ENCODE measurements at regions not wholly inside any gene's neighbourhood (a gene's known extent, or its start where the extent isn't known, plus 50 kb on each side); places are given as distances from the start of the nearest gene placed in this dataset.

GRCh38 chr1:168455764-168456163, 88.0 kb downstream of the XCL2 start:
- H3K4me3 ChIP-seq: no peak overlapping the region
- H3K79me2 ChIP-seq (ENCODE audit: low read depth): no peaks in the 10 kb centered on the region
- no peaks in the 10 kb centered on the region; the same call in 1 of the 2 replicates for H3K9me3 ChIP-seq (ENCODE audit: insufficient read depth, low read depth)
- H3F3A ChIP-seq (ENCODE audit: insufficient read depth, low read depth): no peaks in the 10 kb centered on the region
- no peaks in the 10 kb centered on the region for H4K20me1 ChIP-seq (ENCODE audit: insufficient read depth)
- POLR2A ChIA-PET (ENCODE audit: unreplicated experiment): no interaction called here
- intact Hi-C loops (cut with micrococcal nuclease; ENCODE audit: unreplicated experiment): no loop called here
- H3K9me2 ChIP-seq (ENCODE audit: insufficient read depth): no peaks in the 10 kb centered on the region
- no peak for TF ChIP-seq EZH2 (IDR thresholded peaks at IDR 0.05; ENCODE audit: low read depth)
- TF ChIP-seq CTCF (conservative IDR thresholded peaks at IDR 0.05): no peak
- CTCF ChIA-PET: no interaction called here
- no peak overlapping the region for H3K4me2 ChIP-seq
- no peaks in the 10 kb centered on the region for H3K36me3 ChIP-seq (ENCODE audit: low read depth)
- no peaks in the 10 kb centered on the region for H3K27me3 ChIP-seq (ENCODE audit: insufficient read depth, low read depth)
- H2AFZ ChIP-seq: no peak overlapping the region
- peaks cover 6% of the 10 kb centered on the region; the same call in 1 of the 2 replicates for H3K4me1 ChIP-seq (replicated peaks; ENCODE audit: insufficient read depth)
- H3K27ac ChIP-seq: no peak overlapping the region
- no TSS peak for BruUV-seq (replicated peaks)
- no peak for DNase-seq

GRCh38 chr1:168454211-168454815, 89.5 kb downstream of the XCL2 start:
- peaks cover 6% of the 10 kb centered on the region; the same call in 1 of the 2 replicates for H3K4me1 ChIP-seq (replicated peaks; ENCODE audit: insufficient read depth)
- no peaks in the 10 kb centered on the region for H3F3A ChIP-seq (ENCODE audit: insufficient read depth, low read depth)
- no peak overlapping the region for H3K4me2 ChIP-seq
- no peak overlapping the region for H2AFZ ChIP-seq
- no peaks in the 10 kb centered on the region for H3K27me3 ChIP-seq (ENCODE audit: insufficient read depth, low read depth)
- no peak for DNase-seq
- H3K36me3 ChIP-seq (ENCODE audit: low read depth): no peaks in the 10 kb centered on the region
- H3K4me3 ChIP-seq: no peak overlapping the region
- no peaks in the 10 kb centered on the region; the same call in 1 of the 2 replicates for H3K9me3 ChIP-seq (ENCODE audit: insufficient read depth, low read depth)
- H3K27ac ChIP-seq: no peak overlapping the region
- CTCF ChIA-PET: no interaction called here
- no TSS peak for BruUV-seq (replicated peaks)
- no peaks in the 10 kb centered on the region for H4K20me1 ChIP-seq (ENCODE audit: insufficient read depth)
- no peak for TF ChIP-seq CTCF (conservative IDR thresholded peaks at IDR 0.05)
- intact Hi-C loops (cut with micrococcal nuclease; ENCODE audit: unreplicated experiment): no loop called here
- POLR2A ChIA-PET (ENCODE audit: unreplicated experiment): no interaction called here
- no peaks in the 10 kb centered on the region for H3K79me2 ChIP-seq (ENCODE audit: low read depth)
- H3K9me2 ChIP-seq (ENCODE audit: insufficient read depth): no peaks in the 10 kb centered on the region

GRCh38 chr1:168453056-168453455, 90.7 kb downstream of the XCL2 start:
- H3K27me3 ChIP-seq (ENCODE audit: insufficient read depth, low read depth): no peaks in the 10 kb centered on the region
- H2AFZ ChIP-seq: no peak overlapping the region
- H3K4me1 ChIP-seq (replicated peaks; ENCODE audit: insufficient read depth): peaks cover 6% of the 10 kb centered on the region; the same call in 1 of the 2 replicates
- H3K36me3 ChIP-seq (ENCODE audit: low read depth): no peaks in the 10 kb centered on the region
- H3K9me3 ChIP-seq (ENCODE audit: insufficient read depth, low read depth): no peaks in the 10 kb centered on the region; the same call in 1 of the 2 replicates
- H3K9me2 ChIP-seq (ENCODE audit: insufficient read depth): no peaks in the 10 kb centered on the region
- ChIA-PET CTCF (interaction anchor here (0.6 kb wide), 1 partner anchor 13 kb away, joined by 4 read pairs; no protein-coding TSS in a partner anchor), POLR2A (ENCODE audit: unreplicated experiment) (no interaction called here)
- no peak for DNase-seq
- H3K4me3 ChIP-seq: no peak overlapping the region
- H3K27ac ChIP-seq: no peak overlapping the region
- H4K20me1 ChIP-seq (ENCODE audit: insufficient read depth): no peaks in the 10 kb centered on the region
- no peak for TF ChIP-seq CTCF (conservative IDR thresholded peaks at IDR 0.05)
- TF ChIP-seq EZH2 (IDR thresholded peaks at IDR 0.05; ENCODE audit: low read depth): no peak
- no peaks in the 10 kb centered on the region for H3F3A ChIP-seq (ENCODE audit: insufficient read depth, low read depth)
- H3K4me2 ChIP-seq: no peak overlapping the region
- BruUV-seq (replicated peaks): no TSS peak
- intact Hi-C loops (cut with micrococcal nuclease; ENCODE audit: unreplicated experiment): no loop called here
- H3K79me2 ChIP-seq (ENCODE audit: low read depth): no peaks in the 10 kb centered on the region

Data from PC-9 (cell line).